Liver (tissue), 3 donors: ENCODE measurements at regions not wholly inside any gene's neighbourhood (a gene's known extent, or its start where the extent isn't known, plus 50 kb on each side); places are given as distances from the start of the nearest gene placed in this dataset.

Experiments
- CTCF ChIP-seq: fragments of 150-350 bp; IDR thresholded peaks from 2 replicates; pipeline ENCODE4 v1.5.1; 2017; ENCODE audit warnings: improper control_type of control experiment, low read depth, low read length; ENCODE audit not compliant: missing input control
- FOXA1 ChIP-seq: IDR thresholded peaks from 2 replicates; pipeline ENCODE4 v1.6.1; 2016; ENCODE audit warnings: antibody characterized with exemption
- JUND ChIP-seq, 2 donors: IDR thresholded peaks; 2 replicates each; pipeline ENCODE4 v1.6.1; 2016; ENCODE audit warnings: antibody characterized with exemption in 2 of 2
- MAX ChIP-seq: IDR thresholded peaks from 2 replicates; pipeline ENCODE4 v1.6.1; 2016; ENCODE audit warnings: antibody characterized with exemption
- NR2F2 ChIP-seq: IDR thresholded peaks from 2 replicates; pipeline ENCODE4 v1.6.1; 2016; ENCODE audit warnings: antibody characterized with exemption
- RAD21 ChIP-seq, 2 donors: IDR thresholded peaks; 2 replicates each; pipeline ENCODE4 v1.6.1; 2016; ENCODE audit warnings: antibody characterized with exemption in 2 of 2, mild to moderate bottlenecking in 2 of 2
- REST ChIP-seq: IDR thresholded peaks from 2 replicates; pipeline ENCODE4 v1.6.1; 2016; ENCODE audit warnings: antibody characterized with exemption, mild to moderate bottlenecking
- RXRA ChIP-seq, 2 donors: IDR thresholded peaks; 2 replicates each; pipeline ENCODE4 v1.6.1; 2017 to 2018; ENCODE audit warnings: antibody characterized with exemption in 2 of 2, mild to moderate bottlenecking in 1 of 2
- TAF1 ChIP-seq: conservative IDR thresholded peaks from 2 replicates; pipeline ENCODE4 v1.6.1; 2016; ENCODE audit warnings: antibody characterized with exemption, mild to moderate bottlenecking
- YY1 ChIP-seq: IDR thresholded peaks from 2 replicates; pipeline ENCODE4 v1.6.1; 2016; ENCODE audit warnings: antibody characterized with exemption, mild to moderate bottlenecking
- donor health status: healthy.
- donor health status: healthy.

- TF ChIP-seq NR2F2 (no peak), CTCF (no peak), YY1 (no peak), REST (no peak), TAF1 (no peak), MAX (no peak), FOXA1 (no peak), JUND (IDR thresholded peaks at IDR 0.05) (no peak), RXRA (IDR thresholded peaks at IDR 0.05) (no peak), RAD21 (IDR thresholded peaks at IDR 0.05) (no peak)
These were observed 60.7 kb upstream of the TTC34 start for GRCh38 chr1:2861988-2862813.
